HCT116 (cell line): ENCODE measurements at regions not wholly inside any gene's neighbourhood (a gene's known extent, or its start where the extent isn't known, plus 50 kb on each side); places are given as distances from the start of the nearest gene placed in this dataset.

Experiments
- ATAC-seq: fragments of 200-7000 bp; cut with Tn5 transposase; 2 replicates; pipeline ENCODE4 v1.9.1; 2020; ENCODE audit warnings: mild to moderate bottlenecking, moderate library complexity
- BruUV-seq: library from RNA; stranded (reverse); fragments of 400-500 nt; replicated peaks from 2 replicates; lab custom pipeline; 2021; lab: Mats Ljungman, UMichigan
- CTCF ChIA-PET: fragments of 300-600 bp; sonication (Branson Sonifier 250); formaldehyde crosslinking; loops from one replicate; lab custom pipeline; 2021; ENCODE audit warnings: antibody characterized with exemption; lab: Charles Lee
- POLR2A ChIA-PET: fragments of 300-600, 350-600 bp; sonication (Branson Sonifier 250); formaldehyde crosslinking; loops from one replicate; lab custom pipeline; 2021; ENCODE audit warnings: antibody characterized with exemption; lab: Charles Lee
- RAD21 ChIA-PET, 2 experiments: fragments of 300-600 bp; sonication (Branson Sonifier 250); formaldehyde crosslinking; loops; one replicate each; lab custom pipeline; 2023; ENCODE audit warnings: low total read pairs in 2 of 2; ENCODE audit not compliant: uncharacterized antibody in 2 of 2, unreplicated experiment in 2 of 2, low non-redundant PET in 1 of 2; lab: Charles Lee
- DNase-seq: peaks from one replicate; pipeline ENCODE4 v3.0.0-alpha.2; 2010; ENCODE audit warnings: low read depth, low spot score
- H2AFZ ChIP-seq: fragments of 200-600 bp; shearing (Covaris generic), sonication (generic); 2 replicates; pipeline ENCODE4 v1.6.1; 2017; ENCODE audit warnings: low read depth, mixed run types, mixed read lengths, antibody characterized with exemption, low read length; ENCODE audit not compliant: poor library complexity, severe bottlenecking
- H3K27ac ChIP-seq: 2 replicates; pipeline ENCODE4 v1.5.1; 2012; ENCODE audit warnings: low read depth, low read length
- H3K27me3 ChIP-seq: fragments of 200-600 bp; sonication (generic); 2 replicates; pipeline ENCODE4 v1.6.1; 2016; ENCODE audit warnings: mixed run types, low read length, mixed read lengths; ENCODE audit not compliant: insufficient read depth
- H3K36me3 ChIP-seq, 2 experiments: fragments of 200-500 bp in 1 of 2; fragments of 200-600 bp in 1 of 2; sonication (Bioruptor generic) in 1 of 2; sonication (generic) in 1 of 2; 2 replicates each; pipeline versions ENCODE4 v1.5.1 to v1.6.1; 2014 to 2016; ENCODE audit warnings: low read length in 2 of 2, inconsistent platforms in 1 of 2, mixed read lengths in 1 of 2, mixed run types in 1 of 2; ENCODE audit not compliant: insufficient read depth in 2 of 2, control insufficient read depth in 1 of 2
- H3K4me1 ChIP-seq, 2 experiments: fragments of 200-600 bp in 1 of 2; sonication (generic) in 1 of 2; 2 replicates each; pipeline versions ENCODE4 v1.5.1 to v1.6.1; 2012 to 2017; ENCODE audit warnings: low read length in 2 of 2, inconsistent platforms in 1 of 2, mild to moderate bottlenecking in 1 of 2, mixed read lengths in 1 of 2, mixed run types in 1 of 2, moderate library complexity in 1 of 2; ENCODE audit not compliant: insufficient read depth in 2 of 2, control insufficient read depth in 1 of 2
- H3K4me2 ChIP-seq: fragments of 200-600 bp; sonication (generic); 2 replicates; pipeline ENCODE4 v1.6.1; 2017; ENCODE audit warnings: mixed run types, low read length, mixed read lengths
- H3K4me3 ChIP-seq, 2 experiments: fragments of 200-600 bp in 1 of 2; sonication (generic) in 1 of 2; replicated peaks in 1 of 2; 2 replicates each; pipeline ENCODE4 v1.5.1; 2011 to 2016; ENCODE audit warnings: low read length in 2 of 2, control low read depth in 1 of 2, low read depth in 1 of 2, mild to moderate bottlenecking in 1 of 2, mixed read lengths in 1 of 2, mixed run types in 1 of 2
- H3K79me2 ChIP-seq: fragments of 200-600 bp; sonication (generic); 2 replicates; pipeline ENCODE4 v1.6.1; 2017; ENCODE audit warnings: mild to moderate bottlenecking, mixed run types, low read length, moderate library complexity, mixed read lengths; ENCODE audit not compliant: insufficient read depth
- H3K9ac ChIP-seq: fragments of 200-600 bp; sonication (generic); 2 replicates; pipeline ENCODE4 v1.6.1; 2016; ENCODE audit warnings: low read length, mixed read lengths
- H3K9me2 ChIP-seq: fragments of 200-600 bp; sonication (generic), shearing (Covaris generic); 2 replicates; pipeline ENCODE4 v1.6.1; 2017; ENCODE audit warnings: mixed run types, mild to moderate bottlenecking, moderate library complexity; ENCODE audit not compliant: insufficient read depth
- H3K9me3 ChIP-seq, 2 experiments: fragments of 200-500 bp in 1 of 2; fragments of 200-600 bp in 1 of 2; sonication (Bioruptor generic) in 1 of 2; sonication (generic) in 1 of 2; 2 replicates each; pipeline ENCODE4 v1.6.1; 2014 to 2017; ENCODE audit warnings: low read length in 2 of 2, mixed read lengths in 2 of 2, inconsistent platforms in 1 of 2, low read depth in 1 of 2, mild to moderate bottlenecking in 1 of 2, mixed run types in 1 of 2, moderate library complexity in 1 of 2; ENCODE audit not compliant: control insufficient read depth in 1 of 2, insufficient read depth in 1 of 2
- H4K20me1 ChIP-seq: fragments of 200-600 bp; sonication (generic), shearing (Covaris generic); 2 replicates; pipeline ENCODE4 v1.6.1; 2017; ENCODE audit warnings: mixed run types, mild to moderate bottlenecking, moderate library complexity; ENCODE audit not compliant: insufficient read depth
- CBX3 ChIP-seq: IDR thresholded peaks from 2 replicates; pipeline ENCODE4 v1.6.1; 2012; ENCODE audit warnings: low read depth
- CEBPB ChIP-seq: IDR thresholded peaks from 2 replicates; pipeline ENCODE4 v1.6.1; 2012; ENCODE audit warnings: low read depth
- EGR1 ChIP-seq: IDR thresholded peaks from 2 replicates; pipeline ENCODE4 v1.6.1; 2012; ENCODE audit warnings: low read depth
- ELF1 ChIP-seq: IDR thresholded peaks from 2 replicates; pipeline ENCODE4 v1.6.1; 2012; ENCODE audit warnings: low read depth, borderline replicate concordance
- EZH2phosphoT487 ChIP-seq: fragments of 200-600 bp; IDR thresholded peaks from 2 replicates; pipeline ENCODE4 v1.6.1; 2018; ENCODE audit warnings: antibody characterized with exemption, borderline replicate concordance
- FOSL1 ChIP-seq: IDR thresholded peaks from 2 replicates; pipeline ENCODE4 v1.6.1; 2012; ENCODE audit warnings: low read depth
- JUND ChIP-seq: IDR thresholded peaks from 2 replicates; pipeline ENCODE4 v1.6.1; 2012
- POLR2A ChIP-seq: IDR thresholded peaks from 2 replicates; pipeline ENCODE4 v1.7.0; 2011; ENCODE audit warnings: borderline replicate concordance; ENCODE audit not compliant: insufficient read depth, insufficient read length; ENCODE audit errors: extremely low read depth
- POLR2AphosphoS5 ChIP-seq: IDR thresholded peaks from 2 replicates; pipeline ENCODE4 v1.6.1; 2011; ENCODE audit warnings: mild to moderate bottlenecking, low read depth, low read length, moderate library complexity
- SP1 ChIP-seq: IDR thresholded peaks from 2 replicates; pipeline ENCODE4 v1.6.1; 2012; ENCODE audit warnings: low read depth
- TCF7L2 ChIP-seq: IDR thresholded peaks from 2 replicates; pipeline ENCODE4 v1.7.0; 2011; ENCODE audit warnings: borderline replicate concordance, inconsistent platforms; ENCODE audit not compliant: insufficient read depth, insufficient read length; ENCODE audit errors: extremely low read depth
- YY1 ChIP-seq: IDR thresholded peaks from 2 replicates; pipeline ENCODE4 v1.6.1; 2011; ENCODE audit warnings: low read length, low read depth, moderate library complexity, mild to moderate bottlenecking; ENCODE audit not compliant: insufficient replicate concordance; ENCODE audit errors: extremely low read depth
- ZFX ChIP-seq: fragments of 450-650 bp; IDR thresholded peaks from 2 replicates; pipeline ENCODE4 v1.6.1; 2017
- intact Hi-C: fragments of 100-400 bp; cut with micrococcal nuclease; formaldehyde crosslinking; loops from 2 replicates; pipeline ENCODE4 v1.10.0; 2022
- TF ChIP-seq, protein P1 (sequence below): IDR thresholded peaks from 2 replicates; pipeline ENCODE4 v1.6.1; 2012; ENCODE audit warnings: low read depth
- TF ChIP-seq, protein P2 (sequence below): IDR thresholded peaks from 2 replicates; pipeline ENCODE4 v1.6.1; 2012
- TF ChIP-seq, protein P3 (sequence below): IDR thresholded peaks from 2 replicates; pipeline ENCODE4 v1.6.1; 2011; ENCODE audit warnings: mild to moderate bottlenecking, low read length, moderate library complexity; ENCODE audit not compliant: insufficient replicate concordance; ENCODE audit errors: extremely low read depth
- TF ChIP-seq, protein P4 (sequence below), 3 experiments: fragments of 200-600 bp in 1 of 3; sonication (generic) in 1 of 3; IDR thresholded peaks in 2 of 3; conservative IDR thresholded peaks in 1 of 3; 2 replicates each; pipeline ENCODE4 v1.5.1; 2012 to 2017; ENCODE audit warnings: low read depth in 2 of 3, low read length in 2 of 3, antibody characterized with exemption in 1 of 3, borderline replicate concordance in 1 of 3, control low read depth in 1 of 3, mild to moderate bottlenecking in 1 of 3, mixed read lengths in 1 of 3, mixed run types in 1 of 3, moderate library complexity in 1 of 3; ENCODE audit not compliant: insufficient read depth in 1 of 3

DNA sequence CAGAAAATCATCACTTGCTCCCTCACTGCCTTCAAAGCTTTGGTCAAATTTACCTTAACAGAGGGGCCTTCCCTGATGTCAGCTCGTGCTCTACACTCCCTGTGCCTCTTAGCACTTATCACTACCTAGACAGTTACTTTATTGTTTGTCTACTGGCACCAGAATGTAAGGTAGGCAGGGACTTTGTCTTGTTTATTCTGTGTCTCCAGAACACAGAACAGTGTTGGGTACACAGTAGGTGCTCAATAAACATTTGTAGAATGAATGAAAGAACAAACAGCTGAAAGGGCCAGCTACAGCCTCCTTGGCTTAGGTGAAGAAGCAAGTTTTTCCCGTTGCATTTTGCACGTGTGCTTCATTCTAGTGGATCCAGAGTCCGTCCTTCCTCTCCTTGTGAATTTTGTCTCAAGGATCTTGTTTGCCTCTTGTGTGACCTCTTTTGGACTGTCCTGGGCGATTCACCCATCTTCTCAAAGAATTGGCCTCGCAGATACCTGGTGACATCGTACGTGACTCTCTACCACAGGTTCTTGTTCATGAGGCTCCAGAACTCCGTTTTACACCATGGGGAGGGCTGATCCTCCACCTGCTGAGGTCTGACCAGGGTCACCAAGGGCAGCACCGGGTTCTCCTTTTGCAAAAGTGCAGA lies 84.2 kb upstream of the ARMC2 start (continued):
- TF ChIP-seq, protein P1, sequence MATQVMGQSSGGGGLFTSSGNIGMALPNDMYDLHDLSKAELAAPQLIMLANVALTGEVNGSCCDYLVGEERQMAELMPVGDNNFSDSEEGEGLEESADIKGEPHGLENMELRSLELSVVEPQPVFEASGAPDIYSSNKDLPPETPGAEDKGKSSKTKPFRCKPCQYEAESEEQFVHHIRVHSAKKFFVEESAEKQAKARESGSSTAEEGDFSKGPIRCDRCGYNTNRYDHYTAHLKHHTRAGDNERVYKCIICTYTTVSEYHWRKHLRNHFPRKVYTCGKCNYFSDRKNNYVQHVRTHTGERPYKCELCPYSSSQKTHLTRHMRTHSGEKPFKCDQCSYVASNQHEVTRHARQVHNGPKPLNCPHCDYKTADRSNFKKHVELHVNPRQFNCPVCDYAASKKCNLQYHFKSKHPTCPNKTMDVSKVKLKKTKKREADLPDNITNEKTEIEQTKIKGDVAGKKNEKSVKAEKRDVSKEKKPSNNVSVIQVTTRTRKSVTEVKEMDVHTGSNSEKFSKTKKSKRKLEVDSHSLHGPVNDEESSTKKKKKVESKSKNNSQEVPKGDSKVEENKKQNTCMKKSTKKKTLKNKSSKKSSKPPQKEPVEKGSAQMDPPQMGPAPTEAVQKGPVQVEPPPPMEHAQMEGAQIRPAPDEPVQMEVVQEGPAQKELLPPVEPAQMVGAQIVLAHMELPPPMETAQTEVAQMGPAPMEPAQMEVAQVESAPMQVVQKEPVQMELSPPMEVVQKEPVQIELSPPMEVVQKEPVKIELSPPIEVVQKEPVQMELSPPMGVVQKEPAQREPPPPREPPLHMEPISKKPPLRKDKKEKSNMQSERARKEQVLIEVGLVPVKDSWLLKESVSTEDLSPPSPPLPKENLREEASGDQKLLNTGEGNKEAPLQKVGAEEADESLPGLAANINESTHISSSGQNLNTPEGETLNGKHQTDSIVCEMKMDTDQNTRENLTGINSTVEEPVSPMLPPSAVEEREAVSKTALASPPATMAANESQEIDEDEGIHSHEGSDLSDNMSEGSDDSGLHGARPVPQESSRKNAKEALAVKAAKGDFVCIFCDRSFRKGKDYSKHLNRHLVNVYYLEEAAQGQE, result no peak
- TF ChIP-seq TCF7L2, result no peak

DNA sequence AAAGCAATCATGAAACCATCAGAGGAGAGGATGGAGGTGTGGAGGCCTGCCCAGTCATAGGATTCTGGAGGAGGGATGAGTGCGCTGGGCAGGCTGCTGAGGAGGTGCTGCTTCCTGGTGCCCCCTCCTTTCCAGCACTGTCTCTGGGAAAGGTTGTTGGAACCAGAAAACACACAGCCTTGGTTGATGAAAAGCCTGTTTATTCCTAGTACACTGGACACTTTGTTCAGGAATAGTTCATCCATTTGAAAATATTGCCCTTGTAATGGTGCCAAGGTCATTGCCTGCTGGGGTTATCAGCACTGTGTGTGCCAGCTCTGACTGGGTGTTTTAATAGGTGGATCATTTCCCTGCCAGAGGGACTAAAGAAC lies 83.7 kb upstream of the ARMC2 start:
- CTCF ChIA-PET, result no interaction called here
- no peaks in the 10 kb centered on the region for H3K79me2 ChIP-seq
- no peak overlapping the region for H3K4me2 ChIP-seq
- no peak for DNase-seq
- TF ChIP-seq YY1, result no peak
- TF ChIP-seq, protein P2, sequence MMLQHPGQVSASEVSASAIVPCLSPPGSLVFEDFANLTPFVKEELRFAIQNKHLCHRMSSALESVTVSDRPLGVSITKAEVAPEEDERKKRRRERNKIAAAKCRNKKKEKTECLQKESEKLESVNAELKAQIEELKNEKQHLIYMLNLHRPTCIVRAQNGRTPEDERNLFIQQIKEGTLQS, result no peak
- no peak for TF ChIP-seq SP1
- TF ChIP-seq FOSL1, result no peak
- no peak for TF ChIP-seq POLR2AphosphoS5
- TF ChIP-seq JUND, result no peak
- TF ChIP-seq CBX3, result no peak
- TF ChIP-seq, protein P3, sequence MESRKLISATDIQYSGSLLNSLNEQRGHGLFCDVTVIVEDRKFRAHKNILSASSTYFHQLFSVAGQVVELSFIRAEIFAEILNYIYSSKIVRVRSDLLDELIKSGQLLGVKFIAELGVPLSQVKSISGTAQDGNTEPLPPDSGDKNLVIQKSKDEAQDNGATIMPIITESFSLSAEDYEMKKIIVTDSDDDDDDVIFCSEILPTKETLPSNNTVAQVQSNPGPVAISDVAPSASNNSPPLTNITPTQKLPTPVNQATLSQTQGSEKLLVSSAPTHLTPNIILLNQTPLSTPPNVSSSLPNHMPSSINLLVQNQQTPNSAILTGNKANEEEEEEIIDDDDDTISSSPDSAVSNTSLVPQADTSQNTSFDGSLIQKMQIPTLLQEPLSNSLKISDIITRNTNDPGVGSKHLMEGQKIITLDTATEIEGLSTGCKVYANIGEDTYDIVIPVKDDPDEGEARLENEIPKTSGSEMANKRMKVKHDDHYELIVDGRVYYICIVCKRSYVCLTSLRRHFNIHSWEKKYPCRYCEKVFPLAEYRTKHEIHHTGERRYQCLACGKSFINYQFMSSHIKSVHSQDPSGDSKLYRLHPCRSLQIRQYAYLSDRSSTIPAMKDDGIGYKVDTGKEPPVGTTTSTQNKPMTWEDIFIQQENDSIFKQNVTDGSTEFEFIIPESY, result no peak
- TF ChIP-seq, protein P4, sequence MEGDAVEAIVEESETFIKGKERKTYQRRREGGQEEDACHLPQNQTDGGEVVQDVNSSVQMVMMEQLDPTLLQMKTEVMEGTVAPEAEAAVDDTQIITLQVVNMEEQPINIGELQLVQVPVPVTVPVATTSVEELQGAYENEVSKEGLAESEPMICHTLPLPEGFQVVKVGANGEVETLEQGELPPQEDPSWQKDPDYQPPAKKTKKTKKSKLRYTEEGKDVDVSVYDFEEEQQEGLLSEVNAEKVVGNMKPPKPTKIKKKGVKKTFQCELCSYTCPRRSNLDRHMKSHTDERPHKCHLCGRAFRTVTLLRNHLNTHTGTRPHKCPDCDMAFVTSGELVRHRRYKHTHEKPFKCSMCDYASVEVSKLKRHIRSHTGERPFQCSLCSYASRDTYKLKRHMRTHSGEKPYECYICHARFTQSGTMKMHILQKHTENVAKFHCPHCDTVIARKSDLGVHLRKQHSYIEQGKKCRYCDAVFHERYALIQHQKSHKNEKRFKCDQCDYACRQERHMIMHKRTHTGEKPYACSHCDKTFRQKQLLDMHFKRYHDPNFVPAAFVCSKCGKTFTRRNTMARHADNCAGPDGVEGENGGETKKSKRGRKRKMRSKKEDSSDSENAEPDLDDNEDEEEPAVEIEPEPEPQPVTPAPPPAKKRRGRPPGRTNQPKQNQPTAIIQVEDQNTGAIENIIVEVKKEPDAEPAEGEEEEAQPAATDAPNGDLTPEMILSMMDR (IDR thresholded peaks at IDR 0.05 in 2 of 3, conservative IDR thresholded peaks at IDR 0.05 in 1 of 3; ENCODE audit: borderline replicate concordance in 1 of 3, insufficient read depth in 1 of 3, low read depth in 2 of 3, low read length in 2 of 3), result no peak
- no peak for TF ChIP-seq ZFX
- TF ChIP-seq EZH2phosphoT487, result no peak
- no peak for TF ChIP-seq POLR2A
- TF ChIP-seq CEBPB, result no peak
- TF ChIP-seq ELF1, result no peak
- no peak for TF ChIP-seq EGR1
- RAD21 ChIA-PET, result no interaction called here
- H4K20me1 ChIP-seq, result no peaks in the 10 kb centered on the region
- no peak overlapping the region for H3K9ac ChIP-seq
- ATAC-seq, result peak; percentile 52; the same call in 1 of the 2 replicates
- POLR2A ChIA-PET, result no interaction called here
- H3K4me3 ChIP-seq, result no peak overlapping the region
- no peaks in the 10 kb centered on the region for H3K36me3 ChIP-seq
- H3K9me3 ChIP-seq, result no peaks in the 10 kb centered on the region
- intact Hi-C loops, result no loop called here
- BruUV-seq, result no TSS peak
- H3K27ac ChIP-seq, result no peak overlapping the region; the same call in 1 of the 2 replicates
- H3K9me2 ChIP-seq, result no peaks in the 10 kb centered on the region
- H3K27me3 ChIP-seq, result no peaks in the 10 kb centered on the region
- peaks cover 4 to 8% of the 10 kb centered on the region in 2 experiments; a peak in 3 of 4 replicates for H3K4me1 ChIP-seq
- H2AFZ ChIP-seq, result no peak overlapping the region
